K562 (cell line): ENCODE measurements at regions not wholly inside any gene's neighbourhood (a gene's known extent, or its start where the extent isn't known, plus 50 kb on each side); places are given as distances from the start of the nearest gene placed in this dataset.

ENCODE experiments used
- ATAC-seq: fragments of 200-7000 bp; cut with Tn5 transposase; 3 replicates; pipeline ENCODE4 v1.9.1; 2020; ENCODE audit warnings: moderate library complexity
- BruUV-seq: library from RNA; stranded (reverse); fragments of 400-500 nt; replicated peaks from 2 replicates; lab custom pipeline; 2021; lab: Mats Ljungman, UMichigan
- CTCF ChIA-PET: fragments of 300-600 bp; formaldehyde crosslinking; extraction: SDS; loops from one replicate; lab custom pipeline; 2021; ENCODE audit warnings: low intra/inter-chr PET ratio; lab: Yijun Ruan, JAX
- POLR2A ChIA-PET: fragments of 300-600, 350-650 bp; sonication (Branson Sonifier 250); formaldehyde crosslinking; extraction: SDS; loops from one replicate; lab custom pipeline; 2021; ENCODE audit warnings: antibody characterized with exemption, inconsistent platforms; lab: Yijun Ruan, JAX
- DNase-seq, 4 experiments: peaks; one replicate each; pipeline versions ENCODE4 v3.0.0 to v3.0.0-alpha.2; 2011 to 2018; ENCODE audit warnings: low spot score in 3 of 4, mixed read lengths in 3 of 4; ENCODE audit errors: extremely low read depth in 1 of 4
- FAIRE-seq: peaks from 2 replicates; lab custom pipeline; 2011; peaks lifted over from hg19 to GRCh38; lab: Jason Lieb, UNC
- H2AFZ ChIP-seq: 2 replicates; pipeline ENCODE4 v1.6.0; 2011; ENCODE audit warnings: low read depth, low read length, control low read depth, inconsistent platforms
- H3K27ac ChIP-seq: fragments of 200-600 bp; 3 replicates; pipeline ENCODE4 v1.8.0; 2011; ENCODE audit warnings: low read depth, mild to moderate bottlenecking, control low read depth, inconsistent platforms, low read length, moderate library complexity, mixed read lengths; ENCODE audit errors: extremely low read depth
- H3K27me3 ChIP-seq, 2 experiments: fragments of 300-600 bp in 1 of 2; 2 replicates in 1 of 2; 3 replicates in 1 of 2; pipeline versions ENCODE4 v1.6.0 to v1.8.0; 2011; ENCODE audit warnings: inconsistent platforms in 2 of 2, low read length in 2 of 2, mild to moderate bottlenecking in 1 of 2, mixed read lengths in 1 of 2, moderate library complexity in 1 of 2; ENCODE audit not compliant: control insufficient read depth in 2 of 2, insufficient read depth in 2 of 2
- H3K36me3 ChIP-seq: fragments of 300-600 bp; 3 replicates; pipeline ENCODE4 v1.8.0; 2011; ENCODE audit warnings: mild to moderate bottlenecking, low read length, inconsistent platforms; ENCODE audit not compliant: control insufficient read depth, insufficient read depth
- H3K4me1 ChIP-seq, 2 experiments: fragments of 200-600 bp in 1 of 2; replicated peaks in 1 of 2; 2 replicates in 1 of 2; 3 replicates in 1 of 2; pipeline versions ENCODE4 v1.5.1 to v1.8.0; 2011; ENCODE audit warnings: inconsistent platforms in 2 of 2, low read length in 2 of 2, mild to moderate bottlenecking in 1 of 2, mixed read lengths in 1 of 2, moderate library complexity in 1 of 2; ENCODE audit not compliant: control insufficient read depth in 2 of 2, insufficient read depth in 2 of 2
- H3K4me2 ChIP-seq: 2 replicates; pipeline ENCODE4 v1.6.1; 2011; ENCODE audit warnings: low read length, control low read depth, inconsistent platforms, mixed read lengths; ENCODE audit not compliant: insufficient read depth
- H3K4me3 ChIP-seq: fragments of 200-600 bp; sonication (generic), shearing (Covaris generic); 2 replicates; pipeline ENCODE4 v1.5.1; 2016; ENCODE audit warnings: control low read depth, inconsistent platforms
- H3K79me2 ChIP-seq: fragments of 200-600 bp; 3 replicates; pipeline ENCODE4 v1.8.0; 2011; ENCODE audit warnings: low read length, inconsistent platforms; ENCODE audit not compliant: control insufficient read depth, insufficient read depth
- H3K9ac ChIP-seq, 2 experiments: 2 replicates each; pipeline versions ENCODE4 v1.6.0 to v1.6.1; 2011; ENCODE audit warnings: low read depth in 2 of 2, low read length in 2 of 2, control low read depth in 1 of 2, inconsistent platforms in 1 of 2, mild to moderate bottlenecking in 1 of 2, mixed read lengths in 1 of 2; ENCODE audit not compliant: insufficient read depth in 1 of 2
- H3K9me1 ChIP-seq: one replicate; pipeline ENCODE4 v1.6.0; 2011; ENCODE audit warnings: inconsistent platforms, mild to moderate bottlenecking, low read length, moderate library complexity; ENCODE audit not compliant: control insufficient read depth, insufficient read depth
- H3K9me3 ChIP-seq: replicated peaks from 2 replicates; pipeline ENCODE4 v1.5.1; 2011; ENCODE audit warnings: low read depth, low read length, inconsistent platforms; ENCODE audit not compliant: control insufficient read depth, insufficient read depth
- H4K20me1 ChIP-seq: replicated peaks from 2 replicates; pipeline ENCODE4 v1.6.1; 2011; ENCODE audit warnings: low read length, inconsistent platforms, mixed read lengths; ENCODE audit not compliant: control insufficient read depth, insufficient read depth
- ATF7 ChIP-seq: fragments of 450-650 bp; IDR thresholded peaks from 2 replicates; pipeline ENCODE4 v1.7.1; 2014; ENCODE audit warnings: mild to moderate bottlenecking, moderate library complexity
- FIP1L1 ChIP-seq: fragments of 200-400 bp; formaldehyde crosslinking; IDR thresholded peaks from 2 replicates; pipeline ENCODE4 v1.6.1; 2018; ENCODE audit warnings: mild to moderate bottlenecking, low read depth, low read length; ENCODE audit not compliant: poor library complexity, severe bottlenecking
- HEY1 ChIP-seq: fragments of 250-450 bp; sonication (Bioruptor Pico); IDR thresholded peaks from 2 replicates; pipeline ENCODE4 v1.5.0; 2020; ENCODE audit warnings: mild to moderate bottlenecking, moderate library complexity, borderline replicate concordance
- NCOA4 ChIP-seq: fragments of 450-650 bp; IDR thresholded peaks from 2 replicates; pipeline ENCODE4 v1.6.1; 2018; ENCODE audit warnings: mild to moderate bottlenecking; ENCODE audit not compliant: partially characterized antibody
- NFIC ChIP-seq: fragments of 450-650 bp; IDR thresholded peaks from 2 replicates; pipeline ENCODE4 v1.6.1; 2017; ENCODE audit warnings: mild to moderate bottlenecking, inconsistent platforms
- NFIX ChIP-seq: fragments of 250-450 bp; sonication (Bioruptor Pico); IDR thresholded peaks from 2 replicates; pipeline ENCODE4 v1.4.0; 2020; ENCODE audit warnings: low read depth, mild to moderate bottlenecking, moderate library complexity
- PHF21A ChIP-seq: fragments of 450-650 bp; IDR thresholded peaks from 2 replicates; pipeline ENCODE4 v1.6.1; 2017; ENCODE audit warnings: low read depth, borderline replicate concordance
- RBM22 ChIP-seq: fragments of 200-400 bp; formaldehyde crosslinking; IDR thresholded peaks from 2 replicates; pipeline ENCODE4 v1.6.1; 2018; ENCODE audit warnings: low read length, low read depth; ENCODE audit not compliant: poor library complexity, severe bottlenecking
- RUNX1 ChIP-seq: sonication (generic); IDR thresholded peaks from 2 replicates; pipeline ENCODE4 v1.6.1; 2016; ENCODE audit warnings: antibody characterized with exemption, low read depth
- ZNF134 ChIP-seq: fragments of 250-450 bp; sonication (Bioruptor Pico); conservative IDR thresholded peaks from 2 replicates; pipeline ENCODE4 v1.4.0; 2020
- ZNF217 ChIP-seq: sonication (generic); formaldehyde crosslinking; IDR thresholded peaks from 2 replicates; pipeline ENCODE4 v1.8.0; 2022; ENCODE audit warnings: mild to moderate bottlenecking, missing genetic modification reagents
- ZZZ3 ChIP-seq: fragments of 450-650 bp; IDR thresholded peaks from 2 replicates; pipeline ENCODE4 v1.6.1; 2016; ENCODE audit warnings: antibody characterized with exemption, mild to moderate bottlenecking, moderate library complexity
- WGBS: fragments of 100-300 bp; shearing (Covaris generic); methylation state at CpG from one replicate; pipeline ENCODE4 v1.1.6; 2016; ENCODE audit warnings: low coverage, mixed read lengths; ENCODE audit not compliant: insufficient coverage; ENCODE audit errors: missing lambda C conversion rate; 5-methylcytosine and 5-hydroxymethylcytosine counted together
- in situ Hi-C: fragments of 300-500 bp; cut with MboI; formaldehyde crosslinking; loops from 4 replicates; pipeline ENCODE4 v1.15.0; 2018; ENCODE audit warnings: inconsistent platforms, mixed read lengths
- intact Hi-C: fragments of 100-400 bp; cut with micrococcal nuclease; formaldehyde crosslinking; loops from 2 replicates; pipeline ENCODE4 v1.14.2; 2022
- TF ChIP-seq, protein P1 (sequence below): fragments of 450-650 bp; IDR thresholded peaks from 2 replicates; pipeline ENCODE4 v1.6.1; 2014; ENCODE audit warnings: low read depth, mild to moderate bottlenecking, moderate library complexity, borderline replicate concordance
- TF ChIP-seq, protein P2 (sequence below), 2 experiments: IDR thresholded peaks in 1 of 2; conservative IDR thresholded peaks in 1 of 2; 2 replicates each; pipeline ENCODE4 v1.6.1; 2016; ENCODE audit warnings: low read depth in 2 of 2, mild to moderate bottlenecking in 1 of 2, missing compliant biosample characterization in 1 of 2, missing genetic modification characterization in 1 of 2, moderate library complexity in 1 of 2

DNA sequence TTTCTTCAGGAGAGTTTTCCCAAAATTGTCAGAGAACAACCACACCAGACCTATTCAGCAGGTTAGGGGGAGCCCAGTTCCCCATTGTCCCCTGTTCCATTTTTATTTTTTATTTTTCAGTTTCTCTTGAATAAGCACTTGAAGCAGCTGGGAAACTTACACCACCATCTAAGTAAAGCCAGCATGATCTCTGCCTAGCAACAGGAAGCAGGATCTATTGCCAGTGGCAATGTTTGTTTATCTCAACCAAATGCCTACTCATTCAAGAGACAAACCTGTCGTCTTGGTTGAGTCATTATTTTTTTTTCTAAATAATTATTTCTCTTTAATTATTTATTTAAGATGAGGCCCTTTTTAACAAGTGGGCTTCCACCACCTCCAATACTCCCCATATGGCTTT, 379.3 kb downstream of the PLK2 start:
- Histone ChIP-seq H3K27ac (no peak overlapping the region), H3K9me3 (no peaks in the 10 kb centered on the region; the same call in 1 of the 2 replicates), H3K9ac (no peak overlapping the region), H3K4me1 (no peaks in the 10 kb centered on the region), H3K9me1 (no peaks in the 10 kb centered on the region), H4K20me1 (no peaks in the 10 kb centered on the region), H3K27me3 (no peaks in the 10 kb centered on the region), H3K4me2 (no peak overlapping the region), H3K36me3 (no peaks in the 10 kb centered on the region), H2AFZ (no peak overlapping the region), H3K79me2 (no peaks in the 10 kb centered on the region), H3K4me3 (no peak overlapping the region)
- DNase-seq (no peak), FAIRE-seq (no peak), ATAC-seq (no peak)
- intact Hi-C loops (no loop called here), in situ Hi-C loops (no loop called here)
- TF ChIP-seq ZNF134 (CRISPR knock-in tag) (no peak), HEY1 (CRISPR knock-in tag) (no peak), FIP1L1 (no peak), NFIX (CRISPR knock-in tag) (no peak), ZZZ3 (no peak), RUNX1 (no peak), NCOA4 (no peak), ZNF217 (CRISPR knock-in tag) (no peak), PHF21A (no peak), ATF7 (no peak), RBM22 (no peak), NFIC (no peak)
- TF ChIP-seq, protein P1, sequence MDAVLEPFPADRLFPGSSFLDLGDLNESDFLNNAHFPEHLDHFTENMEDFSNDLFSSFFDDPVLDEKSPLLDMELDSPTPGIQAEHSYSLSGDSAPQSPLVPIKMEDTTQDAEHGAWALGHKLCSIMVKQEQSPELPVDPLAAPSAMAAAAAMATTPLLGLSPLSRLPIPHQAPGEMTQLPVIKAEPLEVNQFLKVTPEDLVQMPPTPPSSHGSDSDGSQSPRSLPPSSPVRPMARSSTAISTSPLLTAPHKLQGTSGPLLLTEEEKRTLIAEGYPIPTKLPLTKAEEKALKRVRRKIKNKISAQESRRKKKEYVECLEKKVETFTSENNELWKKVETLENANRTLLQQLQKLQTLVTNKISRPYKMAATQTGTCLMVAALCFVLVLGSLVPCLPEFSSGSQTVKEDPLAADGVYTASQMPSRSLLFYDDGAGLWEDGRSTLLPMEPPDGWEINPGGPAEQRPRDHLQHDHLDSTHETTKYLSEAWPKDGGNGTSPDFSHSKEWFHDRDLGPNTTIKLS, result no peak
- TF ChIP-seq, protein P2, sequence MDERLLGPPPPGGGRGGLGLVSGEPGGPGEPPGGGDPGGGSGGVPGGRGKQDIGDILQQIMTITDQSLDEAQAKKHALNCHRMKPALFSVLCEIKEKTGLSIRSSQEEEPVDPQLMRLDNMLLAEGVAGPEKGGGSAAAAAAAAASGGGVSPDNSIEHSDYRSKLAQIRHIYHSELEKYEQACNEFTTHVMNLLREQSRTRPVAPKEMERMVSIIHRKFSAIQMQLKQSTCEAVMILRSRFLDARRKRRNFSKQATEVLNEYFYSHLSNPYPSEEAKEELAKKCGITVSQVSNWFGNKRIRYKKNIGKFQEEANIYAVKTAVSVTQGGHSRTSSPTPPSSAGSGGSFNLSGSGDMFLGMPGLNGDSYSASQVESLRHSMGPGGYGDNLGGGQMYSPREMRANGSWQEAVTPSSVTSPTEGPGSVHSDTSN (CRISPR knock-in tag; IDR thresholded peaks at IDR 0.05; ENCODE audit: low read depth), result no peak
- TF ChIP-seq, protein P2 (tag; conservative IDR thresholded peaks at IDR 0.05; ENCODE audit: low read depth), result no peak
- CTCF ChIA-PET, result no interaction called here
- POLR2A ChIA-PET, result no interaction called here
- WGBS, result 5% methylated on average over 1 of the region's 1 CpG
- BruUV-seq, result no TSS peak
